Ascending aorta (tissue), 2 donors: ENCODE measurements at regions not wholly inside any gene's neighbourhood (a gene's known extent, or its start where the extent isn't known, plus 50 kb on each side); places are given as distances from the start of the nearest gene placed in this dataset.

ENCODE experiments used
- DNase-seq, 2 donors: peaks; one replicate each; pipeline ENCODE4 v3.0.0-alpha.2; 2019; ENCODE audit warnings: low spot score in 2 of 2
- H3K27ac ChIP-seq, 2 donors: fragments of 200-600 bp; sonication (generic); one replicate each; pipeline ENCODE4 v1.5.1; 2016 to 2017; ENCODE audit warnings: mild to moderate bottlenecking in 1 of 2
- H3K27me3 ChIP-seq: fragments of 200-600 bp; sonication (generic); one replicate; pipeline ENCODE4 v1.5.1; 2017
- H3K36me3 ChIP-seq, 2 donors: fragments of 200-600 bp; sonication (generic); one replicate each; pipeline ENCODE4 v1.5.1; 2016
- H3K4me1 ChIP-seq, 2 donors: fragments of 200-600 bp; sonication (generic); one replicate each; pipeline ENCODE4 v1.5.1; 2016 to 2017; ENCODE audit warnings: mild to moderate bottlenecking in 1 of 2
- H3K4me3 ChIP-seq, 2 donors: fragments of 200-600 bp; sonication (generic); one replicate each; pipeline ENCODE4 v1.5.1; 2016 to 2017; ENCODE audit warnings: mild to moderate bottlenecking in 1 of 2
- H3K9me3 ChIP-seq, 2 donors: fragments of 200-600 bp; sonication (generic); one replicate each; pipeline ENCODE4 v1.5.1; 2016
- CTCF ChIP-seq, 3 experiments: fragments of 200-600 bp in 2 of 3; fragments of 450-650 bp in 1 of 3; sonication (generic) in 2 of 3; IDR thresholded peaks; one replicate each; pipeline ENCODE4 v1.5.1; 2016 to 2019; ENCODE audit warnings: antibody characterized with exemption in 3 of 3, mild to moderate bottlenecking in 1 of 3, moderate library complexity in 1 of 3
- intact Hi-C: fragments of 100-400 bp; cut with DNase I; formaldehyde crosslinking; loops from one replicate; pipeline ENCODE4 v1.15.1; 2023

- no peaks in the 10 kb centered on the region for H3K4me1 ChIP-seq
- no peak overlapping the region for H3K27ac ChIP-seq
- DNase-seq, result no peak
- H3K4me3 ChIP-seq, result no peak overlapping the region
- H3K36me3 ChIP-seq, result no peaks in the 10 kb centered on the region
- no peaks in the 10 kb centered on the region for H3K9me3 ChIP-seq
- H3K27me3 ChIP-seq, result no peaks in the 10 kb centered on the region
- intact Hi-C loops, result no loop called here
- TF ChIP-seq CTCF (IDR thresholded peaks at IDR 0.05), result no peak
Measured at GRCh38 chr5:7087719-7088297, 308.1 kb upstream of the ADCY2 start.

- H3K27ac ChIP-seq, result no peak overlapping the region
- H3K4me1 ChIP-seq, result no peaks in the 10 kb centered on the region
- intact Hi-C loops, result no loop called here
- DNase-seq, result no peak
- no peaks in the 10 kb centered on the region for H3K9me3 ChIP-seq
- TF ChIP-seq CTCF (IDR thresholded peaks at IDR 0.05), result no peak
- no peaks in the 10 kb centered on the region for H3K27me3 ChIP-seq
- H3K36me3 ChIP-seq, result no peaks in the 10 kb centered on the region
- H3K4me3 ChIP-seq, result no peak overlapping the region
Measured at GRCh38 chr5:7088849-7089248, 307.1 kb upstream of the ADCY2 start.

DNA sequence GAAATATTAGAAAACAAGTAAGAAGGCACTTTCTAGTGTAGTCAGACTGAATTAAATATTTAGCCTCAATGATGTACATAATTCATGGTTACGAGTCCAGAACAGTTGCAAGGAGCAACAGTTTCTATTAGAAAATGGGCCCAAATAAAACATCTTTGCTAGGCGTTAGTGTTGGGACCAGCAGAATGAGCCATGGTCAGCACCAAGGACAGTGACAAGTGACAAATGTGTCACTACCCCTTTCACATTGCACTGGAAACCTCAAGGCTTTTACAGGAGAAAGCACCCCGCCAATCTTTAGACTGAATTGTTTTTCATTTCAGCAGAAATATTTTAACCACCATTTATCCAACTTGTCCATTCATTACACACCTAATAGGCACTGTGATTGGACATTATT, 301.3 kb upstream of the ADCY2 start:
- Histone ChIP-seq H3K4me1 (no peaks in the 10 kb centered on the region), H3K36me3 (no peaks in the 10 kb centered on the region), H3K9me3 (no peaks in the 10 kb centered on the region), H3K4me3 (no peak overlapping the region), H3K27me3 (no peaks in the 10 kb centered on the region), H3K27ac (no peak overlapping the region)
- intact Hi-C loops, result no loop called here
- TF ChIP-seq CTCF (IDR thresholded peaks at IDR 0.05), result no peak
- no peak for DNase-seq

DNA sequence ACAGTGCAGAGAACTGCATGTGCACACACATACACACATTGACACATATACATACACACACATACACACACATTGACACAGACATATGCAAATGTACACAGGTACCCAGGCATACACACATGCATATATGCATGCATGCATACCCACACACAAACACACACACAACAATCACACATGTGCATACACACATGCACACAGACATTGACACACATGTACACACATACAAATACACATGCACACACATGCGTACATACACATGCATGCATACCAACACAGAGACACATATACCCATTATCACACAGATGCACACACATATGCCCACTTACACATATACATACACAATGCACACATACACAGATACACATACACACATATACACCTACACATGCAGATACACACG, 299.6 kb upstream of the ADCY2 start:
- Histone ChIP-seq H3K9me3 (no peaks in the 10 kb centered on the region), H3K4me1 (no peaks in the 10 kb centered on the region), H3K27me3 (no peaks in the 10 kb centered on the region), H3K4me3 (no peak overlapping the region), H3K36me3 (no peaks in the 10 kb centered on the region), H3K27ac (no peak overlapping the region)
- no peak for DNase-seq
- intact Hi-C loops, result no loop called here
- no peak for TF ChIP-seq CTCF (IDR thresholded peaks at IDR 0.05)

GRCh38 chr5:7105358-7105757, 290.6 kb upstream of the ADCY2 start:
- no peaks in the 10 kb centered on the region for H3K9me3 ChIP-seq
- H3K27ac ChIP-seq, result no peak overlapping the region
- H3K4me3 ChIP-seq, result no peak overlapping the region
- intact Hi-C loops, result no loop called here
- no peaks in the 10 kb centered on the region for H3K27me3 ChIP-seq
- no peaks in the 10 kb centered on the region for H3K36me3 ChIP-seq
- no peak for TF ChIP-seq CTCF (IDR thresholded peaks at IDR 0.05)
- DNase-seq, result no peak
- no peaks in the 10 kb centered on the region for H3K4me1 ChIP-seq

GRCh38 chr5:7117961-7118360, 278.0 kb upstream of the ADCY2 start:
- intact Hi-C loops, result no loop called here
- Histone ChIP-seq H3K4me1 (no peaks in the 10 kb centered on the region), H3K27ac (no peak overlapping the region), H3K27me3 (no peaks in the 10 kb centered on the region), H3K4me3 (no peak overlapping the region), H3K9me3 (no peaks in the 10 kb centered on the region), H3K36me3 (no peaks in the 10 kb centered on the region)
- no peak for DNase-seq
- TF ChIP-seq CTCF (IDR thresholded peaks at IDR 0.05), result no peak
